ENCODE measurements at regions not wholly inside any gene's neighbourhood (a gene's known extent, or its start where the extent isn't known, plus 50 kb on each side); places are given as distances from the start of the nearest gene placed in this dataset.

DNA sequence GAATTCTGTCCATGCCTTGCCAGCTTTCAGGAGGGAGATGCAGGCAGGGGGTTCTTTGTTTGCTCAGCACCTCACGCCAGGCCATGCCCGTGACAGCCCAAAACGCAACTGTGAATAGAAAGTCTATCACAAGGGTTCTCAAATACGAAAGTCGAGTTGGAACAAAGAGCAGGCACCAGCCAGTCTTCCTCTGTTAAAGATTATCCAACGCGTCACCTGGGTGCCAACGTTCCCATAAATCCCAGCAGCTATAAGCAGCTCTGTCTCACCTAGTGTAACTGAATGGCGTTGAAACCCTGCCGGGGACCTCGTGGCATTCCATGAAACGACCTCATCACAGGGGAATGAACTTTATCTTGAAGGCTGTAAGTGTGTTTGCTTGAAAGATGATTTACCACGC is 84.8 kb upstream of the GATA6 start:
- no peaks in the 10 kb centered on the region for H3K27me3 ChIP-seq (ENCODE audit: low read length)
- no peaks in the 10 kb centered on the region for H3F3A ChIP-seq (ENCODE audit: insufficient read depth)
- H2AFZ ChIP-seq (ENCODE audit: low read depth, low read length, severe bottlenecking), result no peak overlapping the region
- H3K9me3 ChIP-seq (ENCODE audit: insufficient read depth, low read length), result no peaks in the 10 kb centered on the region
- no peaks in the 10 kb centered on the region for H3K36me3 ChIP-seq (ENCODE audit: low read length)
- H3K4me3 ChIP-seq (ENCODE audit: insufficient read depth, low read length, poor library complexity, severe bottlenecking), result no peak overlapping the region
- no peak overlapping the region for H3K27ac ChIP-seq (ENCODE audit: low read depth, low read length)
- no peaks in the 10 kb centered on the region for H3K79me2 ChIP-seq (ENCODE audit: insufficient read depth, low read length)
- H3K4me2 ChIP-seq (ENCODE audit: low read depth, low read length, poor library complexity, severe bottlenecking), result no peak overlapping the region
- H4K20me1 ChIP-seq (ENCODE audit: low read depth, low read length), result no peaks in the 10 kb centered on the region
- no peak overlapping the region for H3K9ac ChIP-seq (ENCODE audit: low read length)
- no peak for TF ChIP-seq EZH2phosphoT487 (conservative IDR thresholded peaks at IDR 0.05; ENCODE audit: low read length)
- TF ChIP-seq, protein P1, sequence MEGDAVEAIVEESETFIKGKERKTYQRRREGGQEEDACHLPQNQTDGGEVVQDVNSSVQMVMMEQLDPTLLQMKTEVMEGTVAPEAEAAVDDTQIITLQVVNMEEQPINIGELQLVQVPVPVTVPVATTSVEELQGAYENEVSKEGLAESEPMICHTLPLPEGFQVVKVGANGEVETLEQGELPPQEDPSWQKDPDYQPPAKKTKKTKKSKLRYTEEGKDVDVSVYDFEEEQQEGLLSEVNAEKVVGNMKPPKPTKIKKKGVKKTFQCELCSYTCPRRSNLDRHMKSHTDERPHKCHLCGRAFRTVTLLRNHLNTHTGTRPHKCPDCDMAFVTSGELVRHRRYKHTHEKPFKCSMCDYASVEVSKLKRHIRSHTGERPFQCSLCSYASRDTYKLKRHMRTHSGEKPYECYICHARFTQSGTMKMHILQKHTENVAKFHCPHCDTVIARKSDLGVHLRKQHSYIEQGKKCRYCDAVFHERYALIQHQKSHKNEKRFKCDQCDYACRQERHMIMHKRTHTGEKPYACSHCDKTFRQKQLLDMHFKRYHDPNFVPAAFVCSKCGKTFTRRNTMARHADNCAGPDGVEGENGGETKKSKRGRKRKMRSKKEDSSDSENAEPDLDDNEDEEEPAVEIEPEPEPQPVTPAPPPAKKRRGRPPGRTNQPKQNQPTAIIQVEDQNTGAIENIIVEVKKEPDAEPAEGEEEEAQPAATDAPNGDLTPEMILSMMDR (IDR thresholded peaks at IDR 0.05; ENCODE audit: insufficient read depth, low read length, poor library complexity, severe bottlenecking), result no peak
- 0 out of 2 replicates have a peak, but pooled peaks cover 4% of the 10 kb centered on the region for H3K9me2 ChIP-seq (replicated peaks; ENCODE audit: insufficient read depth, low read length)

DNA sequence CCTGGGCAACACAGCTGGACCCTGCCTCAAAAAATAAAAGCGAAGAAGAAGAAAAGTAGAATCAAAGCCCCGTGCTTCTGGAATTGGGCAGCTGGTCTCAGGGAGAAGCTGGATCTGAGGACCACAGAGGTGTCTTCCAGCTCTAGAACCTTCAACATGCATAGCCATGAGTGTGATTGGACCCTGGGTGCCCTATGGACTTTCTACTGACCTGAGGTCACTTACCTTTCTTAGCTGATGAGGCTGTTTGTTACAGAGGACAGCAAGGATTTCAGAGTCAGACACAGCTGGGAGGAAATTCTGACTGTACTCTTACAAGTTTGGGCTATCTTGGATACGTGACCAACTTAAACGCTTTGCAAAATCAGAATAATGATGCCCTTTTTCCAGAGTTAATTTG is 82.4 kb upstream of the GATA6 start:
- H3K9me2 ChIP-seq (replicated peaks; ENCODE audit: insufficient read depth, low read length), result 0 out of 2 replicates have a peak, but pooled peaks cover 4% of the 10 kb centered on the region

DNA sequence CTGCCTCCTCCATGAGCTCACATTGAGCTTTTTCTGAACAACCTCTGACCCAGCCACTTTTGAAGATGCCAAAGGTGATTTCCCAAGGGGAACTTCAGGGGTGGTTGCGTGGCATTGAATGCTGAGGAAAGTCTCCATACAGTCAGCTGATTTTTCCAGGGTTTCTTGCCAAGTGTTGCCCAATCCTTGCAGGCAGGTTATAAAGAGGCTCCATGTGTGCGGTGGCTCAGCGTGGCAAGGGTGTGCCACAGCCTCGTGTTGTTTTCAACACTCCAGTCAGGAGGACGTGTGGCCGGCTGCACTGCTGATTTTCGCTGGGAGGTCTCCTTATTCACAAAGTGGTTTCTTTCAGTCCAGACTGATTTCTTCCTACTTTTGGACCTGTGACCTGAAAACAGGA is 81.4 kb upstream of the GATA6 start:
- Histone ChIP-seq H3K9me2 (replicated peaks; ENCODE audit: insufficient read depth, low read length) (0 out of 2 replicates have a peak, but pooled peaks cover 4% of the 10 kb centered on the region), H3K9me3 (ENCODE audit: insufficient read depth, low read length) (no peaks in the 10 kb centered on the region), H2AFZ (ENCODE audit: low read depth, low read length, severe bottlenecking) (no peak overlapping the region), H3K9ac (ENCODE audit: low read length) (no peak overlapping the region), H3K4me3 (ENCODE audit: insufficient read depth, low read length, poor library complexity, severe bottlenecking) (no peak overlapping the region), H3K27ac (ENCODE audit: low read depth, low read length) (no peak overlapping the region), H3K79me2 (ENCODE audit: insufficient read depth, low read length) (no peaks in the 10 kb centered on the region), H3K27me3 (ENCODE audit: low read length) (no peaks in the 10 kb centered on the region), H3K36me3 (ENCODE audit: low read length) (no peaks in the 10 kb centered on the region), H3K4me2 (ENCODE audit: low read depth, low read length, poor library complexity, severe bottlenecking) (no peak overlapping the region), H3F3A (ENCODE audit: insufficient read depth) (no peaks in the 10 kb centered on the region), H4K20me1 (ENCODE audit: low read depth, low read length) (no peaks in the 10 kb centered on the region)
- TF ChIP-seq, protein P1 (IDR thresholded peaks at IDR 0.05; ENCODE audit: insufficient read depth, low read length, poor library complexity, severe bottlenecking), result no peak
- TF ChIP-seq EZH2phosphoT487 (conservative IDR thresholded peaks at IDR 0.05; ENCODE audit: low read length), result no peak

More for the DNA sequence above, 82.4 kb upstream of the GATA6 start:
- TF ChIP-seq, protein P1 (IDR thresholded peaks at IDR 0.05; ENCODE audit: insufficient read depth, low read length, poor library complexity, severe bottlenecking), result no peak
- TF ChIP-seq EZH2phosphoT487 (conservative IDR thresholded peaks at IDR 0.05; ENCODE audit: low read length), result no peak
- Histone ChIP-seq H3K9ac (ENCODE audit: low read length) (no peak overlapping the region), H3K9me3 (ENCODE audit: insufficient read depth, low read length) (no peaks in the 10 kb centered on the region), H3K4me3 (ENCODE audit: insufficient read depth, low read length, poor library complexity, severe bottlenecking) (no peak overlapping the region), H3K79me2 (ENCODE audit: insufficient read depth, low read length) (no peaks in the 10 kb centered on the region), H3K27me3 (ENCODE audit: low read length) (no peaks in the 10 kb centered on the region), H3K36me3 (ENCODE audit: low read length) (no peaks in the 10 kb centered on the region), H2AFZ (ENCODE audit: low read depth, low read length, severe bottlenecking) (no peak overlapping the region), H3K27ac (ENCODE audit: low read depth, low read length) (no peak overlapping the region), H3F3A (ENCODE audit: insufficient read depth) (no peaks in the 10 kb centered on the region), H3K4me2 (ENCODE audit: low read depth, low read length, poor library complexity, severe bottlenecking) (no peak overlapping the region), H4K20me1 (ENCODE audit: low read depth, low read length) (no peaks in the 10 kb centered on the region)
